ENCODE measurements at regions not wholly inside any gene's neighbourhood (a gene's known extent, or its start where the extent isn't known, plus 50 kb on each side); places are given as distances from the start of the nearest gene placed in this dataset.
"Not testable (repeated sequence)": the region's sequence is repeated elsewhere in the genome, so short reads cannot be mapped to it uniquely, and the experiment has no call there.

GRCh38 chr4:148849581-148849980, 407.4 kb upstream of the NR3C2 start:
- Histone ChIP-seq H3K36me3 (ENCODE audit: control insufficient read depth, insufficient read depth, low read length) (no peaks in the 10 kb centered on the region), H3K4me3 (replicated peaks; ENCODE audit: low read depth, low read length) (no peak overlapping the region), H3K27me3 (replicated peaks; ENCODE audit: control insufficient read depth, insufficient read depth, low read length) (no peaks in the 10 kb centered on the region)
- no peak for TF ChIP-seq CTCF (IDR thresholded peaks at IDR 0.05; ENCODE audit: insufficient read depth, low read length, poor library complexity, severe bottlenecking)
- no peak for DNase-seq (ENCODE audit: extremely low read depth, insufficient read length)

GRCh38 chr4:148847544-148848255, 405.5 kb upstream of the NR3C2 start:
- Histone ChIP-seq H3K27me3 (replicated peaks; ENCODE audit: control insufficient read depth, insufficient read depth, low read length) (no peaks in the 10 kb centered on the region), H3K36me3 (ENCODE audit: control insufficient read depth, insufficient read depth, low read length) (no peaks in the 10 kb centered on the region), H3K4me3 (replicated peaks; ENCODE audit: low read depth, low read length) (no peak overlapping the region)
- no peak for DNase-seq (ENCODE audit: extremely low read depth, insufficient read length)
- TF ChIP-seq CTCF (IDR thresholded peaks at IDR 0.05; ENCODE audit: insufficient read depth, low read length, poor library complexity, severe bottlenecking) = no peak

- Histone ChIP-seq H3K4me3 (replicated peaks; ENCODE audit: low read depth, low read length) (no peak overlapping the region), H3K36me3 (ENCODE audit: control insufficient read depth, insufficient read depth, low read length) (no peaks in the 10 kb centered on the region), H3K27me3 (replicated peaks; ENCODE audit: control insufficient read depth, insufficient read depth, low read length) (no peaks in the 10 kb centered on the region)
- DNase-seq (ENCODE audit: extremely low read depth, insufficient read length) = no peak
- no peak for TF ChIP-seq CTCF (IDR thresholded peaks at IDR 0.05; ENCODE audit: insufficient read depth, low read length, poor library complexity, severe bottlenecking)
Measured at GRCh38 chr4:148845609-148846008, 403.4 kb upstream of the NR3C2 start.

GRCh38 chr4:148843625-148844024, 401.4 kb upstream of the NR3C2 start:
- no peak for TF ChIP-seq CTCF (IDR thresholded peaks at IDR 0.05; ENCODE audit: insufficient read depth, low read length, poor library complexity, severe bottlenecking)
- no peak for DNase-seq (ENCODE audit: extremely low read depth, insufficient read length)
- H3K27me3 ChIP-seq (replicated peaks; ENCODE audit: control insufficient read depth, insufficient read depth, low read length) = no peaks in the 10 kb centered on the region
- no peaks in the 10 kb centered on the region for H3K36me3 ChIP-seq (ENCODE audit: control insufficient read depth, insufficient read depth, low read length)
- no peak overlapping the region for H3K4me3 ChIP-seq (replicated peaks; ENCODE audit: low read depth, low read length)

- H3K27me3 ChIP-seq (replicated peaks; ENCODE audit: control insufficient read depth, insufficient read depth, low read length) = no peaks in the 10 kb centered on the region
- H3K36me3 ChIP-seq (ENCODE audit: control insufficient read depth, insufficient read depth, low read length) = no peaks in the 10 kb centered on the region
- TF ChIP-seq CTCF (IDR thresholded peaks at IDR 0.05; ENCODE audit: insufficient read depth, low read length, poor library complexity, severe bottlenecking) = no peak
- no peak overlapping the region for H3K4me3 ChIP-seq (replicated peaks; ENCODE audit: low read depth, low read length)
- DNase-seq (ENCODE audit: extremely low read depth, insufficient read length) = no peak
Measured at GRCh38 chr4:148842843-148843242, 400.6 kb upstream of the NR3C2 start.

GRCh38 chr4:148837571-148837970, 395.4 kb upstream of the NR3C2 start:
- H3K36me3 ChIP-seq (ENCODE audit: control insufficient read depth, insufficient read depth, low read length); H3K4me3 ChIP-seq (replicated peaks; ENCODE audit: low read depth, low read length); H3K27me3 ChIP-seq (replicated peaks; ENCODE audit: control insufficient read depth, insufficient read depth, low read length); DNase-seq (ENCODE audit: extremely low read depth, insufficient read length): not testable (repeated sequence)
